ENCODE measurements at regions not wholly inside any gene's neighbourhood (a gene's known extent, or its start where the extent isn't known, plus 50 kb on each side); places are given as distances from the start of the nearest gene placed in this dataset.
A peak's percentile ranks its signal among the peaks of the same experiment; 100 is the strongest.

DNA sequence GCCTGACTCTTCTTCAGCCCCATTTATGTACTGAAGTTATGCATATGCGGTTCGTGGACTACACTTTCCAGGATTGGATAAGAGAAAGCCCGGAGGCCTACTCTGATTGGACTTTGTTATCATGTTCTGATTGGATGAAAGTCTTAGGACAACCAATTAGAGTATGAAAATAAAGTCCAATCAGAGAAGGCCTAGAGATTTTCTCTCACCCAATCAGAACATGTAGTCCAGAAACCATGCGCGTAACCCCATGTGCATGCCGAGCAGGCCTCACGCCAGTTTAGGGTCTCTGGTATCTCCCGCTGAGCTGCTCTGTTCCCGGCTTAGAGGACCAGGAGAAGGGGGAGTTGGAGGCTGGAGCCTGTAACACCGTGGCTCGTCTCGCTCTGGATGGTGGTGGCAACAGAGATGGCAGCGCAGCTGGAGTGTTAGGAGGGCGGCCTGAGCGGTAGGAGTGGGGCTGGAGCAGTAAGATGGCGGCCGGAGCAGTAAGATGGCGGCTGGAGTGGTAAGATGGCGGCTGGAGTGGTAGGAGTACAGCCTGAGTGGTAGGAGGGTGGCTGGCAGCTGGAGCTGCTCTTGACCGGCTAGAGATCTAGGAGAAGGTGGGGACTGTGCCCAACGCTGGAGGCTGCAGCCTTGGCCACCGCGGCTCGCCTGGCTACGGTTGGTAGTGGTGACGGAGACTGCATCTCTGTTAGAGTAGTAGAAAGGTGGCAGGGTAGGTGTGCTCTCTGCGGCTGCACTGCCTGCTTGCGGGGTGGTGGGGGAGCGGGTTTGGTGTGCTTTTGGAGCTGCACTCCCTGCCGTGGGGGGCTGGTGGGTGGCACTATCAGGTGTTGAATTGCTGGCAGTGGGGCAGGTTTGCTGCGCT is 107.9 kb upstream of the TPTE start (continued):
- TF ChIP-seq, protein P1, sequence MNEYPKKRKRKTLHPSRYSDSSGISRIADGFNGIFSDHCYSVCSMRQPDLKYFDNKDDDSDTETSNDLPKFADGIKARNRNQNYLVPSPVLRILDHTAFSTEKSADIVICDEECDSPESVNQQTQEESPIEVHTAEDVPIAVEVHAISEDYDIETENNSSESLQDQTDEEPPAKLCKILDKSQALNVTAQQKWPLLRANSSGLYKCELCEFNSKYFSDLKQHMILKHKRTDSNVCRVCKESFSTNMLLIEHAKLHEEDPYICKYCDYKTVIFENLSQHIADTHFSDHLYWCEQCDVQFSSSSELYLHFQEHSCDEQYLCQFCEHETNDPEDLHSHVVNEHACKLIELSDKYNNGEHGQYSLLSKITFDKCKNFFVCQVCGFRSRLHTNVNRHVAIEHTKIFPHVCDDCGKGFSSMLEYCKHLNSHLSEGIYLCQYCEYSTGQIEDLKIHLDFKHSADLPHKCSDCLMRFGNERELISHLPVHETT (CRISPR knock-in tag; conservative IDR thresholded peaks at IDR 0.05 in 1 of 2, IDR thresholded peaks at IDR 0.05 in 1 of 2), result peak in 1 of 2 experiments; percentile 92; a peak in 2 of 4 replicates
- TF ChIP-seq NCOR1 (IDR thresholded peaks at IDR 0.05), result peak; percentile 54
- TF ChIP-seq, protein P2, sequence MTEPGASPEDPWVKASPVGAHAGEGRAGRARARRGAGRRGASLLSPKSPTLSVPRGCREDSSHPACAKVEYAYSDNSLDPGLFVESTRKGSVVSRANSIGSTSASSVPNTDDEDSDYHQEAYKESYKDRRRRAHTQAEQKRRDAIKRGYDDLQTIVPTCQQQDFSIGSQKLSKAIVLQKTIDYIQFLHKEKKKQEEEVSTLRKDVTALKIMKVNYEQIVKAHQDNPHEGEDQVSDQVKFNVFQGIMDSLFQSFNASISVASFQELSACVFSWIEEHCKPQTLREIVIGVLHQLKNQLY (CRISPR knock-in tag; conservative IDR thresholded peaks at IDR 0.05), result peak in 1 of 2 experiments; percentile 83; a peak in 1 of 4 replicates
- TF ChIP-seq, protein P3, sequence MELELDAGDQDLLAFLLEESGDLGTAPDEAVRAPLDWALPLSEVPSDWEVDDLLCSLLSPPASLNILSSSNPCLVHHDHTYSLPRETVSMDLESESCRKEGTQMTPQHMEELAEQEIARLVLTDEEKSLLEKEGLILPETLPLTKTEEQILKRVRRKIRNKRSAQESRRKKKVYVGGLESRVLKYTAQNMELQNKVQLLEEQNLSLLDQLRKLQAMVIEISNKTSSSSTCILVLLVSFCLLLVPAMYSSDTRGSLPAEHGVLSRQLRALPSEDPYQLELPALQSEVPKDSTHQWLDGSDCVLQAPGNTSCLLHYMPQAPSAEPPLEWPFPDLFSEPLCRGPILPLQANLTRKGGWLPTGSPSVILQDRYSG (tag; conservative IDR thresholded peaks at IDR 0.05; ENCODE audit: low read depth), result peak; percentile 91
- TF ChIP-seq GTF2F1 (IDR thresholded peaks at IDR 0.05; ENCODE audit: low read depth, low read length), result 0 out of 2 replicates have a peak, but pooled peaks have one; percentile 15
- TF ChIP-seq NEUROD1 (IDR thresholded peaks at IDR 0.05; ENCODE audit: borderline replicate concordance, low read depth, low read length, partially characterized antibody), result peak; percentile 49
- peak; percentile 72; the same call in 1 of the 2 replicates for TF ChIP-seq ZNF79 (CRISPR knock-in tag; IDR thresholded peaks at IDR 0.05; ENCODE audit: low read depth)
- TF ChIP-seq, protein P4, sequence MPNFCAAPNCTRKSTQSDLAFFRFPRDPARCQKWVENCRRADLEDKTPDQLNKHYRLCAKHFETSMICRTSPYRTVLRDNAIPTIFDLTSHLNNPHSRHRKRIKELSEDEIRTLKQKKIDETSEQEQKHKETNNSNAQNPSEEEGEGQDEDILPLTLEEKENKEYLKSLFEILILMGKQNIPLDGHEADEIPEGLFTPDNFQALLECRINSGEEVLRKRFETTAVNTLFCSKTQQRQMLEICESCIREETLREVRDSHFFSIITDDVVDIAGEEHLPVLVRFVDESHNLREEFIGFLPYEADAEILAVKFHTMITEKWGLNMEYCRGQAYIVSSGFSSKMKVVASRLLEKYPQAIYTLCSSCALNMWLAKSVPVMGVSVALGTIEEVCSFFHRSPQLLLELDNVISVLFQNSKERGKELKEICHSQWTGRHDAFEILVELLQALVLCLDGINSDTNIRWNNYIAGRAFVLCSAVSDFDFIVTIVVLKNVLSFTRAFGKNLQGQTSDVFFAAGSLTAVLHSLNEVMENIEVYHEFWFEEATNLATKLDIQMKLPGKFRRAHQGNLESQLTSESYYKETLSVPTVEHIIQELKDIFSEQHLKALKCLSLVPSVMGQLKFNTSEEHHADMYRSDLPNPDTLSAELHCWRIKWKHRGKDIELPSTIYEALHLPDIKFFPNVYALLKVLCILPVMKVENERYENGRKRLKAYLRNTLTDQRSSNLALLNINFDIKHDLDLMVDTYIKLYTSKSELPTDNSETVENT (CRISPR knock-in tag; IDR thresholded peaks at IDR 0.05), result peak; percentile 58; the same call in 1 of the 2 replicates
- TF ChIP-seq, protein P5, sequence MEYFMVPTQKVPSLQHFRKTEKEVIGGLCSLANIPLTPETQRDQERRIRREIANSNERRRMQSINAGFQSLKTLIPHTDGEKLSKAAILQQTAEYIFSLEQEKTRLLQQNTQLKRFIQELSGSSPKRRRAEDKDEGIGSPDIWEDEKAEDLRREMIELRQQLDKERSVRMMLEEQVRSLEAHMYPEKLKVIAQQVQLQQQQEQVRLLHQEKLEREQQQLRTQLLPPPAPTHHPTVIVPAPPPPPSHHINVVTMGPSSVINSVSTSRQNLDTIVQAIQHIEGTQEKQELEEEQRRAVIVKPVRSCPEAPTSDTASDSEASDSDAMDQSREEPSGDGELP (CRISPR knock-in tag; IDR thresholded peaks at IDR 0.05; ENCODE audit: borderline replicate concordance), result peak; percentile 87
- 0 out of 2 replicates have a peak, but pooled peaks have one; percentile 16 for TF ChIP-seq ETV1 (tag; conservative IDR thresholded peaks at IDR 0.05; ENCODE audit: low read depth)
- peak; percentile 96 for TF ChIP-seq ELF4 (CRISPR knock-in tag; IDR thresholded peaks at IDR 0.05)
- TF ChIP-seq POLR2A (conservative IDR thresholded peaks at IDR 0.05), result peak; percentile 96
- peak; percentile 78; the same call in 1 of the 2 replicates for TF ChIP-seq HDAC8 (tag; IDR thresholded peaks at IDR 0.05)
- TF ChIP-seq ZNF232 (CRISPR knock-in tag; IDR thresholded peaks at IDR 0.05), result 0 out of 2 replicates have a peak, but pooled peaks have one; percentile 84
- peak; percentile 100 for TF ChIP-seq EP400 (IDR thresholded peaks at IDR 0.05)
- peak; percentile 40; the same call in 1 of the 2 replicates for TF ChIP-seq ZNF282 (CRISPR knock-in tag; IDR thresholded peaks at IDR 0.05)
- TF ChIP-seq CXXC5 (CRISPR knock-in tag; IDR thresholded peaks at IDR 0.05), result peak; percentile 75
- TF ChIP-seq HNRNPLL (IDR thresholded peaks at IDR 0.05; ENCODE audit: low read depth, low read length, poor library complexity, severe bottlenecking), result peak; percentile 32
- TF ChIP-seq SMAD3 (CRISPR knock-in tag; conservative IDR thresholded peaks at IDR 0.05), result peak; percentile 56; the same call in 1 of the 2 replicates
